ENCODE measurements at regions not wholly inside any gene's neighbourhood (a gene's known extent, or its start where the extent isn't known, plus 50 kb on each side); places are given as distances from the start of the nearest gene placed in this dataset.

DNA sequence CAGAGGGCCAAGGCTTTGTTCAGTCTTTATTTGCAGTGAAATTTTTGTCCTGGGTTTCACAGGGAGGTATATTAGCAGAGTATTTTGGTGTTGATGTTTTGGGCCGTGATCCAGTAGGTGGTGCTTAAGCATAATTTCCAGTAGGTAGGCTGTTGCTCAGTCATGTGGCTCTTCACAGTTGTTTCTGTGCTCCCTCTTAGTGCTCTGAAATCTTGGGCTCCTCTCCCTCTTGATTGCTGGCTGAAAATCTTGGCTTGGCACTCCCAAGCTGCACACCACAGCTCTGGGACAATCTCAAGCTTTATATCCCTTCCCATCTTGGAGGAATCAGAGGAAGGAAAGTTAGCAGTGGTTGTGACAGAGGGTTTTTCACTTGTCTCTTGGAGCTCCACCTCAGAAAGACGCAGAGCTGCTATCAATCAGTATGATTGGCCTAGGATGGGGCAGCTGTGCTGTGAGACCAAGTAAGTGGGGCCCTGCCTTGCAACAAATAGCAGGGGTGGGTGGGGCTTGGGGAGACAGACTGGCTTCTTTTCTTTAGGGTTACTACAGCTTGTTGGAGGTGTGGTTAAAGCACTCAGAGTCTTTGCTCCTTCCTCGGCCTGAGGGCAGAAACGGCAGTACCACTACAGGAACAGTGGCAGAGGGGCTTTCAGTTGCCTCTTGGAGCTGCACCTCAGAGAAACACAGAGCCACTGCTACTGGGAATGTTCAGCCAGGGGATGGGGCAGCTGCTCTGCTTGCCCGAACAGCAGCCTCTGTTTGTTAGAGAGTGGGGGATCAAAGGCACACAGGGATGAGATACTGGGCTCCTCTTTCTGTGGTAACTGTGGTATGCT lies 627.0 kb downstream of the SI start:
- Histone ChIP-seq H3K27me3 (ENCODE audit: low read depth) (no peaks in the 10 kb centered on the region), H3K36me3 (no peaks in the 10 kb centered on the region), H3K4me3 (no peak overlapping the region), H3K4me1 (no peaks in the 10 kb centered on the region), H3K27ac (no peak overlapping the region), H3K9me3 (no peaks in the 10 kb centered on the region)
- TF ChIP-seq CTCF (IDR thresholded peaks at IDR 0.05): no peak
- no peak for ATAC-seq
- intact Hi-C loops (cut with DNase I): no loop called here
- DNase-seq: no peak

GRCh38 chr3:164450276-164450905 lies 627.9 kb downstream of the SI start:
- H3K4me3 ChIP-seq: no peak overlapping the region
- H3K9me3 ChIP-seq: no peaks in the 10 kb centered on the region
- no peak overlapping the region for H3K27ac ChIP-seq
- intact Hi-C loops (cut with DNase I): no loop called here
- no peak for TF ChIP-seq CTCF (IDR thresholded peaks at IDR 0.05)
- ATAC-seq (no peak), DNase-seq (no peak)
- no peaks in the 10 kb centered on the region for H3K4me1 ChIP-seq
- H3K36me3 ChIP-seq: no peaks in the 10 kb centered on the region
- H3K27me3 ChIP-seq (ENCODE audit: low read depth): no peaks in the 10 kb centered on the region

GRCh38 chr3:164419220-164419619 lies 659.1 kb downstream of the SI start:
- H3K4me3 ChIP-seq: no peak overlapping the region
- DNase-seq: no peak
- H3K27ac ChIP-seq: no peak overlapping the region
- H3K27me3 ChIP-seq (ENCODE audit: low read depth): no peaks in the 10 kb centered on the region
- H3K4me1 ChIP-seq: no peaks in the 10 kb centered on the region
- intact Hi-C loops (cut with DNase I): no loop called here
- no peak for TF ChIP-seq CTCF (IDR thresholded peaks at IDR 0.05)
- H3K9me3 ChIP-seq: no peaks in the 10 kb centered on the region
- ATAC-seq: no peak
- H3K36me3 ChIP-seq: no peaks in the 10 kb centered on the region

DNA sequence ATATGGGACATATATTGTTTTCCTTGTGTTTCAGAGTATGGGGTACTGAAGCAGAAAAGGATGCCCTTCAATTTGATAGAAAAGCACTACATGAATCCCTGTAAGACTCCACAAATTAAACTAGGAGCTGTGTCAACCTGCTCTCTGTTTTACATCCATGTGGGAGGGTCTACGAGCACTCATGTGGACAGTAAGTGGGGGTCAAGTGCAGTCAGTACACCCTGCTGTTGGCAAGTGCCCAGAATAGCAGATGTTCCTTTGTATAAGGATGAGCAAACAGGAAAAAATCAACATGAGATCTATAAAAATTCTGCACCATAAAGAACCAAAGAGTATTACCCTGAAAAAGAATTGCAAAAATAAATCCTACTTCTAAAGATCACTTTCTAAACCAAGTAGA lies 659.9 kb downstream of the SI start:
- no peaks in the 10 kb centered on the region for H3K9me3 ChIP-seq
- no peaks in the 10 kb centered on the region for H3K36me3 ChIP-seq
- intact Hi-C loops (cut with DNase I): no loop called here
- DNase-seq: no peak
- H3K27ac ChIP-seq: no peak overlapping the region
- no peaks in the 10 kb centered on the region for H3K27me3 ChIP-seq (ENCODE audit: low read depth)
- H3K4me1 ChIP-seq: no peaks in the 10 kb centered on the region
- TF ChIP-seq CTCF (IDR thresholded peaks at IDR 0.05): no peak
- no peak overlapping the region for H3K4me3 ChIP-seq
- no peak for ATAC-seq

- H3K4me3 ChIP-seq: no peak overlapping the region
- DNase-seq (no peak), ATAC-seq (no peak)
- no peaks in the 10 kb centered on the region for H3K36me3 ChIP-seq
- no peaks in the 10 kb centered on the region for H3K9me3 ChIP-seq
- TF ChIP-seq CTCF (IDR thresholded peaks at IDR 0.05): no peak
- no peaks in the 10 kb centered on the region for H3K27me3 ChIP-seq (ENCODE audit: low read depth)
- no peaks in the 10 kb centered on the region for H3K4me1 ChIP-seq
- no peak overlapping the region for H3K27ac ChIP-seq
- intact Hi-C loops (cut with DNase I): no loop called here
Measured at GRCh38 chr3:164417955-164418354, 660.3 kb downstream of the SI start.

All from lower lobe of right lung (tissue), 2 donors.